Small intestine (tissue), 7 donors: ENCODE measurements at regions not wholly inside any gene's neighbourhood (a gene's known extent, or its start where the extent isn't known, plus 50 kb on each side); places are given as distances from the start of the nearest gene placed in this dataset.

Experiments
- DNase-seq, 2 donors: peaks; one replicate each; pipeline versions ENCODE4 v3.0.0 to v3.0.0-alpha.2; 2013
- FAIRE-seq: peaks from 2 replicates; lab custom pipeline; 2012; peaks lifted over from hg19 to GRCh38; lab: Jason Lieb, UNC
- H3K27ac ChIP-seq, 3 donors: one replicate each; pipeline ENCODE4 v1.5.1; 2013; ENCODE audit warnings: low read length in 2 of 3, mild to moderate bottlenecking in 2 of 3, control low read depth in 1 of 3, inconsistent platforms in 1 of 3, low read depth in 1 of 3, moderate library complexity in 1 of 3
- H3K27me3 ChIP-seq, 3 donors: one replicate each; pipeline ENCODE4 v1.6.1; 2013; ENCODE audit warnings: low read length in 3 of 3, inconsistent platforms in 1 of 3; ENCODE audit not compliant: control insufficient read depth in 3 of 3, insufficient read depth in 3 of 3
- H3K36me3 ChIP-seq, 3 donors: one replicate each; pipeline ENCODE4 v1.6.1; 2013; ENCODE audit warnings: low read length in 3 of 3, inconsistent platforms in 1 of 3, low read depth in 1 of 3, mild to moderate bottlenecking in 1 of 3, moderate library complexity in 1 of 3; ENCODE audit not compliant: control insufficient read depth in 3 of 3, insufficient read depth in 2 of 3
- H3K4me1 ChIP-seq, 3 donors: one replicate each; pipeline ENCODE4 v1.6.1; 2013; ENCODE audit warnings: low read length in 2 of 3, inconsistent platforms in 1 of 3, low read depth in 1 of 3, mild to moderate bottlenecking in 1 of 3, moderate library complexity in 1 of 3; ENCODE audit not compliant: control insufficient read depth in 3 of 3, insufficient read depth in 2 of 3
- H3K4me3 ChIP-seq, 3 donors: one replicate each; pipeline ENCODE4 v1.5.1; 2013; ENCODE audit warnings: low read length in 3 of 3, control low read depth in 1 of 3, inconsistent platforms in 1 of 3, low read depth in 1 of 3, mild to moderate bottlenecking in 1 of 3, moderate library complexity in 1 of 3
- H3K9me3 ChIP-seq, 2 donors: one replicate each; pipeline ENCODE4 v1.6.1; 2013; ENCODE audit warnings: low read depth in 1 of 2, low read length in 1 of 2; ENCODE audit not compliant: control insufficient read depth in 2 of 2, insufficient read depth in 1 of 2
- WGBS, 3 donors: extraction: QIAGEN DNeasy Blood & Tissue Kit; methylation state at CpG; one replicate each; pipeline ENCODE4 v1.1.7; 2013; 5-methylcytosine and 5-hydroxymethylcytosine counted together
- donor health status: healthy with polysubstance abuse.
- donor health status: control.
- donor health status: control.
- donor health status: Bipolar disorder and iron deficiency.
- donor health status: healthy.

GRCh38 chr4:25533256-25533655, 122.4 kb upstream of the SLC34A2 start:
- H3K27me3 ChIP-seq = no peaks in the 10 kb centered on the region
- no peaks in the 10 kb centered on the region for H3K36me3 ChIP-seq
- H3K9me3 ChIP-seq = no peaks in the 10 kb centered on the region
- no peak for DNase-seq
- H3K4me1 ChIP-seq = peaks cover 0 to 5% (median 2%) of the 10 kb centered on the region in 3 donors
- H3K27ac ChIP-seq = no peak overlapping the region
- H3K4me3 ChIP-seq = no peak overlapping the region
- FAIRE-seq = no peak
- WGBS, 3 donors = 85 to 91% (median 87%) methylated on average over 3 of the region's 3 CpGs

DNA sequence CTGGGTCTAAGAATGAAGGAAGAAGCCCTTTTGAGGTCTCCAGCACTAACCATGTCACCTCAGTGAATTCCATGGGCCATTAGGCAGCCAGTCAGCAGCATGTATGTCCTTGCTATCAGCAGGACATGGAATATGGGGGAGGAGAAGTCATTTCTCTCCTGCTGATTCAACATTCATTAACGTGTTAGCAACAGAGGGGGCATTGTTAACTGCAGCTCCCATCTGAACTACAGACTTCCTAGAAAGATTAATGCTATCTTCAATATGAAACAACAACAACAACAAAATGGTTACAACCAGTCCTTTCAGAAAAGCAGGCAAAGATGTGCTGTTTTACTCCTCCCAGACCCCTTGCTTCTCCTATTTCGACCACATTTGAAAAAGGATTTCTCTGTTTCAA, 120.4 kb upstream of the SLC34A2 start:
- DNase-seq (peak in 1 of 2 donors; percentile 32), FAIRE-seq (no peak)
- H3K27me3 ChIP-seq = no peaks in the 10 kb centered on the region
- no peak overlapping the region for H3K27ac ChIP-seq
- peaks cover 0 to 5% (median 4%) of the 10 kb centered on the region in 3 donors for H3K4me1 ChIP-seq
- 40 to 49% (median 48%) methylated on average over 2 of the region's 2 CpGs for WGBS, 3 donors
- H3K4me3 ChIP-seq = no peak overlapping the region
- no peaks in the 10 kb centered on the region for H3K36me3 ChIP-seq
- no peaks in the 10 kb centered on the region for H3K9me3 ChIP-seq

- FAIRE-seq (no peak), DNase-seq (no peak)
- Histone ChIP-seq H3K27me3 (no peaks in the 10 kb centered on the region), H3K4me1 (peaks cover 0 to 5% (median 5%) of the 10 kb centered on the region in 3 donors), H3K36me3 (no peaks in the 10 kb centered on the region), H3K4me3 (no peak overlapping the region), H3K9me3 (no peaks in the 10 kb centered on the region), H3K27ac (no peak overlapping the region)
- 61 to 82% (median 74%) methylated on average over 10 of the region's 10 CpGs for WGBS, 3 donors
These were observed 119.8 kb upstream of the SLC34A2 start for GRCh38 chr4:25535701-25536473.

- peaks cover 0 to 6% (median 5%) of the 10 kb centered on the region in 3 donors for H3K4me1 ChIP-seq
- H3K27ac ChIP-seq = no peak overlapping the region
- no peak for DNase-seq
- WGBS, 3 donors = 57 to 64% (median 58%) methylated on average over 7 of the region's 7 CpGs
- H3K36me3 ChIP-seq = no peaks in the 10 kb centered on the region
- no peak overlapping the region for H3K4me3 ChIP-seq
- no peak for FAIRE-seq
- H3K27me3 ChIP-seq = no peaks in the 10 kb centered on the region
- no peaks in the 10 kb centered on the region for H3K9me3 ChIP-seq
These were observed 118.9 kb upstream of the SLC34A2 start for GRCh38 chr4:25536564-25537320.

DNA sequence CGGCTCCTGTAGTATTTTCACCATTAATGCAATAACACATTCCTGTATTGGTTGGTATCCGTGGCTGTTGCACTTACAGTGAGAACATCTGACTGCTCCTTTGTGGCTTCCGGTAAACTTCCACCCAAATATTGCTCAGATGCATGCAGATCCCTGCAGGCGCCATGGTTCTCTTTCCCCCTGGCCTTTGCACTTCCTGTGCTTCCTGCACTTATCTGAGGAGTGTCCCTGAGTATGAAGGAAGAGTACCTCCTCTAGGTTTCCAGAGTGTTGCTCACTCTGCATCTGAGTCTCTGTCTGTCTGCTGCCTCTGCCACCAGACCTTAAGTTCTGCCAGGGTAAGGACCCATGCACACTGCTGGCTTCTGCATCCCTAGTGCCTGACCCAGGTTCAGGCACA, 117.2 kb upstream of the SLC34A2 start:
- Histone ChIP-seq H3K9me3 (no peaks in the 10 kb centered on the region), H3K4me3 (no peak overlapping the region), H3K27ac (peak overlapping the region in 1 of 3 donors; percentile 1), H3K4me1 (peaks cover 0 to 6% (median 5%) of the 10 kb centered on the region in 3 donors), H3K27me3 (no peaks in the 10 kb centered on the region), H3K36me3 (no peaks in the 10 kb centered on the region)
- peak in 1 of 2 donors; percentile 50 for DNase-seq
- FAIRE-seq = no peak
- WGBS, 3 donors = 40 to 64% (median 57%) methylated on average over 4 of the region's 4 CpGs

DNA sequence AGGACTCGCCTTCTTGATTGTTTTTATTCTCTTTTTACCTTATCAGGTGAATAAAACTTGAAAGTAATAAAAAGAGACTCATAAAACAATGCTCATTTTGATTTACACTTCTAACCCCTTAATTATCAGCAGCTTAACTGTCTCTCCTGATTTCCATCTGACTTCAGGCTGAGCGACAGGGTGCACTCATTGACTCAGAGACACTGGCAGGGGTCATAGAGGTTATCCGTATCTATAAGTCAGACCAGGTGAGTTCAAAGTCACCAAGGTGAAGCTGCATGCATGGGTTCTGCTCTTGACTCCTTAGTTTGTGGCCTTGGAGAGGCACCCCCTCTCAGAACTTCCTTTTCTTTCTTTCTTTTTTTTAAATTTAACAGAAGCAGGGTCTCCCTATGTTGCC, 116.4 kb upstream of the SLC34A2 start:
- WGBS, 3 donors = 21 to 57% (median 30%) methylated on average over 3 of the region's 3 CpGs
- peak in 1 of 2 donors; percentile 91 for DNase-seq
- Histone ChIP-seq H3K27ac (no peak overlapping the region), H3K9me3 (no peaks in the 10 kb centered on the region), H3K4me1 (peaks cover 0 to 6% (median 5%) of the 10 kb centered on the region in 3 donors), H3K4me3 (no peak overlapping the region), H3K27me3 (no peaks in the 10 kb centered on the region), H3K36me3 (no peaks in the 10 kb centered on the region)
- FAIRE-seq = no peak

- Histone ChIP-seq H3K4me1 (peaks cover 0 to 6% (median 0%) of the 10 kb centered on the region in 3 donors), H3K27me3 (no peaks in the 10 kb centered on the region), H3K27ac (no peak overlapping the region), H3K4me3 (no peak overlapping the region), H3K36me3 (no peaks in the 10 kb centered on the region), H3K9me3 (no peaks in the 10 kb centered on the region)
- FAIRE-seq = no peak
- WGBS, 3 donors = 15 to 60% (median 29%) methylated on average over 2 of the region's 2 CpGs
- peak; percentile 31 to 70 for DNase-seq
These were observed 114.9 kb upstream of the SLC34A2 start for GRCh38 chr4:25540734-25541133.

DNA sequence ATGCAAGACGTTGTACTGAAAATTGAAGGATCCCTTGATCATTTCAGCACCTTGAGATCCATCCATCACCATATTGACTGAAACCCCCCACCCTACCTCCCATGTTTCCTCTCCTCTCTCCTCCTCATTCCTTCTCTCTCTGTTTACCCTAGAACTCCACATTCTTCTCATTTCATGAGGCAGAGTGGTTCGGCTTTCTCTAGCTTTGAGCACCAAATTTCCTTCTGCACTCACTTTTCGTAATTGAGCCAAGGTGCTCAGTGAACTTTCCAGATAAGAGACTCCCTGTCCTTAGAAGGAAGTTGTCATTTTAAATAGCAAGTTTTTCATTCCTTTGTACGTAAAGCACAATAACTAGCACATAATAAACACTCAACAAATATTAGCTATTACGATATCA, 108.3 kb upstream of the SLC34A2 start:
- Histone ChIP-seq H3K36me3 (no peaks in the 10 kb centered on the region), H3K4me1 (peaks cover 0 to 1% (median 0%) of the 10 kb centered on the region in 3 donors), H3K27me3 (no peaks in the 10 kb centered on the region), H3K9me3 (no peaks in the 10 kb centered on the region), H3K4me3 (no peak overlapping the region), H3K27ac (no peak overlapping the region)
- 24 to 58% (median 44%) methylated on average over 5 of the region's 5 CpGs for WGBS, 3 donors
- no peak for FAIRE-seq
- DNase-seq = no peak
